ENCODE measurements at regions not wholly inside any gene's neighbourhood (a gene's known extent, or its start where the extent isn't known, plus 50 kb on each side); places are given as distances from the start of the nearest gene placed in this dataset.

DNA sequence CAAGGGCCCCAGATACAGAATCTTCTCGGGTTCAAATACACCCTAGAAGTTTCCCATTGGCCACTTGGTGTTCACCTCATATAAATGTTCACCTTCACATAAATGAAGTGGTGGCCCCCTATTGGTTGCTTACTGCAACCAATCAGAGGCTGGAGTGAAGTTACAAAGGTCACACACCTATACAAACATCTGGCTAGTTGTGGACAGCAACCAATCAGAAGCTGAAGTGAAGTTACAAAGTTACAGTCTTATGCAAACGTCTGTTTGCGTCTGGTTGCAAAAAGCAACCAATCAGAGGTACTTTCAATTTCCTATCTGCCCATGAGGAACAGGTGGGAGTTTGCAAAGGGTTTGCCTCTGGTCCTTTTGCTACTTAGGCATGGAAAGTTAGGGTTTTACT lies 206.5 kb upstream of the BMP2 start:
- no peak for DNase-seq (ENCODE audit: low spot score)

- no peak for DNase-seq (ENCODE audit: low spot score)
These were observed 207.7 kb upstream of the BMP2 start for GRCh38 chr20:6559791-6560190.

DNA sequence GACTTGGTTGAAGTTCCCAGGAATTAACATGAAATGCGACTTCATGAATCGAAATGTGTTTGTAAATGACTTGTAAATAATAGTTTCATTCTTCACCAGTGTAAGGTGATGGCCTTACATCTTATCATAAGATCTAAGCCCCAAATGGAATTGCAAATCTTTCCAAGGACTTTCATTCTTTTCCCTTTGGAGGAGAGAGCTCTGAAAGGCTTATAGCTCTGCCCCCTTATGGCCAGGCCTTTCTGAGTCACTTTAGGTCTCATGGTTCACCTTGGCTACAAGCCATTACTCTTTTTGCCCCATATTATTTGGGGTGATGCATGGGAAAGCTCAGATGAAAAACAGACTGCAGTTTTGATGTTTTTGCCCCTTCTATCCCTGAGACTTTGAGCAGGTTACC lies 209.1 kb upstream of the BMP2 start:
- no peak for DNase-seq (ENCODE audit: low spot score)

GRCh38 chr20:6533761-6534479 lies 233.6 kb upstream of the BMP2 start:
- DNase-seq (ENCODE audit: low spot score): peak; percentile 7

DNA sequence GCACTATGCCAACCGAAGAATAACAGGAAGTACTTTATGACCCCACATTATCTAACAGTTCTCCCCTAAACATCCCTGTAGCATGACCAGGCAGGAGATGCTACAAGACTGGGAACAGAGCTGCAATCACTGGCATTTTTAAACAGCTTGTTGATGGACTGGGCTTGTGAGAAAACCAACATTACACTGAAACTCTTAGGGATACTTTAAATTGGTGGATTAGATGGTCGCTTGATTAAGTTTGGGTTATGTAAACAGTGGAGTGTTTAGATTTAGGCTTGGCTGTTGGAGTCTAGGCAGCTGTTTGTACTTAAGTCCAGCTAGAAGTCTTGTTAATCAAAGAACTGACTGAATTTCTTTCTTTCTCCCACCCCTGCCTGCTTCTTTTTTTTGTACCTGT lies 234.1 kb upstream of the BMP2 start:
- no peak for DNase-seq (ENCODE audit: low spot score)

DNA sequence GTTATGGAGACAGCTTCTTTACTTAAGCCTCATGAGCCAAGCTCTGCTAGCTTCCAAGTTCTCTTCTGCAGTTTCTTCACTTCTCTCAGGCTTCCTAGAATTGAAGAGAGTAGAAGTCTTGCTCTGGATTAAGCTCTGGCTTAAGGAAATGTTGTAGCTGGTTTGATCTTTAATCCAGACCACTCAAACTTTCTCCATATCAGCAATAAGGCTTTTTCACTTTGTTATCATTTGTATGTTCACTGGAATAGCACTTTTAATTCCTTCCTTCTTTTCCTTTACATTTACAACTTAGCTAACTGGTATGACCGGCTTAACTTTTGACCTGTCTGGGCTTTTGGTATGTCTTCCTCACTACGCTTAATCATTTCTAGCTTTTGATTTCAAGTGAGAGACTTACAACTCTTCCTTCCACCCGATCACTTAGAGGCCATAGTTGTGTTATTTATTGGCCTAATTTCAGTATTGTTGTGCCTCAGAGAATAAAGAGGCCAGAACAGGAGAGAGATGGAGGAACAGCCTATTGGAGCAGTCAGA lies 236.6 kb upstream of the BMP2 start:
- DNase-seq (ENCODE audit: low spot score): no peak

GRCh38 chr20:6530254-6530653 lies 237.2 kb upstream of the BMP2 start:
- DNase-seq (ENCODE audit: low spot score): no peak

- no peak for DNase-seq (ENCODE audit: low spot score)
These were observed 241.8 kb upstream of the BMP2 start for GRCh38 chr20:6525447-6526303.

DNA sequence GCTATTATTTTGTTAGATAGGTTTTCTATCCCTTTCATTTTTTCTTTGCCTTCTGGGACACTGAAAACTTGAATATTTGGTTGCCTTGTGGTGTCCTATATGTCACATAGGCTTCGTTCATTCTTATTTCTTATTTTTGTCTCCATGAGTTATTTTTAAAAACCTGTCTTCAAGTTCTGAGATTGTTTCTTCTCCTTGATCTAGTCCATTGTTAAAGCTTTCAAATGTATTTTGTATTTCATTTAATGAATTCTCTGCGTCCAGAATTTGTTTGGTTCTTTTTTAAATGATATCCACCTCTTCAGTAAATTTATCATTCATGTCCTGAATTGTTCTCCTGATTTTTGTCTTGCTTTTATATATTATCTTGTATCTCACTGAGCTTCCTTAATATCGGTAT lies 243.2 kb upstream of the BMP2 start:
- DNase-seq (ENCODE audit: low spot score): no peak

GRCh38 chr20:6519556-6519955 lies 247.9 kb upstream of the BMP2 start:
- DNase-seq (ENCODE audit: low spot score): no peak

DNA sequence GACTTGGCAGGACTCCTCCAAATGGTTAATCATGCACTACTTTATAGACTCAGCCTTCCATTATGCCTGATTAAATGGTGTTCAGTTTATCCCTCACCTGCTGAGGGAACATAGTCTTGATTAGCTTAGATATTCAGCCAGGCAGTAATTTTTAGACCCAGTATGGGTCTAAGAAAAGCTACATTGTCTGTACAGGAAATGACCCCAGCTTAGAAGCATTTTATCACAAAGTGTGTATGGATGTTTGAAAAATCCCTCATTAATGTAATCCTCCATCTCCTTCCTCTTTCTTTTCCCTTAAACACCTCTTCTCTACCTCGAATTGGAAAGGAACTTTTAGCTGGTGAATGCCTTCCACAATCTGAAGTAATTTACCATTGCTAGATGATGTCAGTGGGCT lies 252.2 kb upstream of the BMP2 start:
- no peak for DNase-seq (ENCODE audit: low spot score)

- no peak for DNase-seq (ENCODE audit: low spot score)
These were observed 253.9 kb upstream of the BMP2 start for GRCh38 chr20:6513599-6513998.

DNA sequence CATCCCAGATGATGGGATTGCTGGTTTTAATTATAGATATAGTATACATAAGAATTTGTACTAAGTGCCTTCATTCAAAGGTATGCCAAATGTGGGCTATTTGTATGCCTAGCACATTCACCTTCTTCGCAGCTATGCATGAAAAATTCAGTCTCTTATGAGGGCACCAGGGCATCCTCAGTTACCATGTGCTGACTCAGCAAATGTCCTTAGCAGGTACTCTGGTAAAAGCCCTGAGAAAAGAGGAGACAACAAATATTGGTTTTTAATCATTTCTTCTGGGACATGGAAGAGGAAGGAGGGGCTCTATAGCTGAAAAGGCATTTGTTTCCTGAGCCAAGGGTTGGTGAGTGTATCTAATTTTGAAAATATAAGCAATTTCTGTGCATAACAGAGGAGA lies 258.1 kb upstream of the BMP2 start:
- DNase-seq (ENCODE audit: low spot score): no peak

DNA sequence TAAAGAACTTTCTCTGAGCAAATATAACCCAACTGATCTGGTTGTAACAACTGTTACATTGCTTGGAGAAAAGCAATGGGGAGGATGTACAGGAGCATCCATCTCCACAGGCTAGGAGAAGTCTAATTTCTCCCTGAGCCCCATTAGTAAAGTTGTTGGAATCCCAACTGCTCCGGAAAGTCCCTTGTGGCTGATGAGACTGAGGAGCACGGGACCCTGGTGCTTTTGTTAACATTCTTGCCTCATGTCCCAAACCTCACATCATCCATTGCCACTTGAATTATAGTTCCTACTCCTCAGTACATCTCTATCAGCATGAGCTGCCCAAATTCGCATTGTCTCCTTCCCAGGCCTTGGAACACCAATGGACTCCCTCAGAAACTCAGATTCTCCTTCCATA lies 260.6 kb upstream of the BMP2 start:
- DNase-seq (ENCODE audit: low spot score): no peak

- no peak for DNase-seq (ENCODE audit: low spot score)
These were observed 262.7 kb upstream of the BMP2 start for GRCh38 chr20:6504826-6505225.

DNA sequence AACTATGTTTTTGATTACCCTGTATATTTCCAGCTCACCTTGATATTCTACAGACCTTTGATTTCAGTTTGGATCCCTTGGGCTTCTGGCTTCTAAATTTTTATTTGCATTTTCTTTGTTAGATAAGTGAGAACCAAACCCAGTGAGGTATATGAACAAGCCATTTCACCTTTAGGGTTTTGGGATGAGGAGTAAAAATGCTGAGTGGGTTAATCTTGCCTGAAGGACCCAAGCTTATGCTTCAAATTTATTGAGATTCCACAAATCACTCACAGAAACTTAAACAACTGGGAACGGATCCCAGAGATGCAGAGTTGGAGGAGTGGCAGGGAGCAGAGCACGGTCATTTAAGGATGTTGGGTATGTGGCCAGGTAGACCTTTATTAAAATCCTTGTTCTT lies 263.3 kb upstream of the BMP2 start:
- no peak for DNase-seq (ENCODE audit: low spot score)

DNA sequence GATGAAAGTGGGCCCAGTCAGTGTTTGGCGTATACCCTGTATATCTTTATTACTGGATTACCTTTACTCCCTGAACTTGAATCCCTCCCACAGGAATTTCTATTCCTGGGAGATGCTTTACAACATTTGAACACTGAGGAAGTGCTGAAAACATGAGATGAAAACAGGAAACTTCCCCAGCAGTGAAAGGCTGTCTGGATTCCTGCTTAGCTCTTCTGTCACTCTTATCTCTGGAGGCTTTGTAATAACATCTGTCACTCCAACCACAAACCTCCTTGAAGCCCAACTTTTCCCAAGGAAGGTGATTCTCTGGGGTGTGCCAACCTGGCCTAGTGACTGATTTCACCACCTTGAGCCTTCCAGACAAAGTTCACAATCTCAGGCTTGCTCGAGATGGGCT lies 264.5 kb upstream of the BMP2 start:
- no peak for DNase-seq (ENCODE audit: low spot score)

- no peak for DNase-seq (ENCODE audit: low spot score)
These were observed 265.3 kb upstream of the BMP2 start for GRCh38 chr20:6502219-6502618.

DNA sequence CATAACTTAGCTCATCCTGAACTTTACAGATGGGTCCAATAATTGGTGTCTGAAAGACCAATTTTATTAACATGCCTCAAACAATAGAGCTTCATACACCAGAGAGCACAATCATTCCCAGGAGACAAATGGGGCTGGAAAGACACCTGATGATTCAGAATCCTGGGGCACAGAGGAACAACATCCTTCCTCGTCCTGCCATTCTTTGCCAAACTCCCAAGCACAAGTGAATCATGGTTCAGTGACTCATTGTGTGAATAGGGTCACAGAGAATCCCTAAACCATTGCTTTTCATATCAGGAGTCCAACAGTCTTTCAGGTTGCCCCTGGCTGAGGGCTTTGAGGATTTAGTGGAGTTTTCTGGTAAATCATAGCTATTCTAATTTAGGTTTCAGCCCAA lies 266.4 kb upstream of the BMP2 start:
- no peak for DNase-seq (ENCODE audit: low spot score)

- DNase-seq (ENCODE audit: low spot score): no peak
These were observed 267.9 kb upstream of the BMP2 start for GRCh38 chr20:6499566-6499965.

- no peak for DNase-seq (ENCODE audit: low spot score)
These were observed 270.6 kb upstream of the BMP2 start for GRCh38 chr20:6496874-6497273.

DNA sequence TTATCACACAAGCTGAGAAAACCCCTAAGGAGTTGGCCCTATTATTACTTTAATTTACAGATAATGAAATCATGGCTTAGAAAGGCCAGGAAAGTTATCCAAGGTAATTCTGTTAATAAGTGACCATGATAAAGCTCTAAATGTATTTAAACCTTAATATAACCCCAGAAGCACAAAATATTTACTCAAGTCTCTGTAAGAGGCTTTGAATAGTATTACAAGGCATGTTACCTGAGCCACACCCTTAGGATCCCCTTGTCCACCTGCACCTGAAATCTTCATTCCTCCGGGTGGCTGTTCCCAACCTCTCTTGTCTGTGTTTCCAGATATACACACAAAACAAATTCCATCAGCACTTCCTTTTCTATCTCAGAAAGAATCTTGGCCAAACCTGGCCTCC lies 271.6 kb upstream of the BMP2 start:
- DNase-seq (ENCODE audit: low spot score): no peak

DNA sequence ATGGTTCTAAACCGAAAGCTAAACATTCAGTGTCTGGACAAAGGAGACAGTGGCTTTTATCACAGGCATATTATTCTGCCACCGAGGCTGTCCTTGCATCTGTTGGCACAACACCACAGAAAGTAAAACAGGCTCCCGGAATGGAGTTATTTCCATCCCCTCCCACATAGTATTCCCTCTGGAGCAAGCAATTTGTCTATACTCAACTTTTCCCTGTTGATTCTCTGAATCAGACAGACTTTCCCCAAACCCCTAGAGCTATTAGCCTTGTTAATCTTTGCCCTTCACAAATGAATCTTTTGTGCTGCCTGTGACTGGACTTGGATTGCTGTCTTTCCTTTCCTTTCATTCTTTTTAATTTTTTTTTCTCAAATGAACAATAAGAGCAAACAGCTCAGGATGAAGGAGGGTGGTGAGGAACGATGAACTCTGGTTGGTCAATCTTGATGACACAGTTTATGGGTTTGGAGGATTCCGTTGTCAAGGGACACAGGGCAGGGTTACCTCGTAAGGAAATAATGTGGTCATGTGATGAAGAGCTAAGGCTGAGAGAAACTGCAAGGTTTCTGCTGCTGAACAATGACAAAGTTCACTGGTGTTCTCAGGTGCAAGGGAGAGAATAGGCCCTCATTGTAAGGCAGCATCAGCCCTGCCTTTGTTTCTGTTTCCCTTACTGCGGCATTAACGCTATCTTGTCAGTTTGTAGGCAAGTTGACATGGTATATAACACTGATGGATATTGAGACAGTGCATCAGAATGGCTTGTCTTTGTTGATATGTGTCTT lies 275.0 kb upstream of the BMP2 start:
- peak; percentile 74 for DNase-seq (ENCODE audit: low spot score)

All from pons (tissue), 1 donor.